B cell (primary cell): ENCODE measurements at regions not wholly inside any gene's neighbourhood (a gene's known extent, or its start where the extent isn't known, plus 50 kb on each side); places are given as distances from the start of the nearest gene placed in this dataset.

Source experiments
- CTCF ChIP-seq: fragments of 200-600 bp; IDR thresholded peaks from one replicate; pipeline ENCODE4 v1.8.0; 2022; ENCODE audit warnings: antibody characterized with exemption, mild to moderate bottlenecking
- EZH2 ChIP-seq: IDR thresholded peaks from 2 replicates; pipeline ENCODE4 v1.6.1; 2012; ENCODE audit warnings: borderline replicate concordance, low read depth, mild to moderate bottlenecking, moderate library complexity, low read length; ENCODE audit not compliant: insufficient read depth, poor library complexity, severe bottlenecking

- TF ChIP-seq EZH2 (no peak), CTCF (no peak)
Observed at GRCh38 chr6:147749331-147749730, 240.8 kb downstream of the SAMD5 start.
